ENCODE measurements at regions not wholly inside any gene's neighbourhood (a gene's known extent, or its start where the extent isn't known, plus 50 kb on each side); places are given as distances from the start of the nearest gene placed in this dataset.

DNA sequence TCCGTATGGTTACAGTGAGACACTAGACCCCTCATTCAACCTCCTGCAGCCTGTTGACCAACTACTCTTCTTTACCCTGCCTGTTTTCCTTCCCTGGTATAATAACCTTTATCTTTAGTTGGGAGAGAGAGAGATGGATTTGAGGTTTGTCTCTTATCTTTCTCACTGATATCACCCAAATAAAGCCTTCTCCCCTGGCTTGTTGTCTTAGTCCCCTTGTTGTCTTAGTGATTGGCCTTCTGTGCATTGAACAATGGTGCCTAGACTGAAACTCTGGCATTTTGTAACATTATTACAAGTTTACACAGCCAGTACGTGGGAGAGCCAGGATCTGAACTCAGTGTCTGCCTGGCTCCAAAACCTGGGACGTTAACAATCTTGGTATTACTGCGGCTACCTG, 560.8 kb downstream of the HS3ST4 start:
- H3K4me3 ChIP-seq: no peak overlapping the region
- 85 to 90% methylated on average over 4 of the region's 4 CpGs for WGBS, 2 donors
- H3K27me3 ChIP-seq: no peaks in the 10 kb centered on the region
- intact Hi-C loops (cut with DNase I): no loop called here
- TF ChIP-seq, protein P1, sequence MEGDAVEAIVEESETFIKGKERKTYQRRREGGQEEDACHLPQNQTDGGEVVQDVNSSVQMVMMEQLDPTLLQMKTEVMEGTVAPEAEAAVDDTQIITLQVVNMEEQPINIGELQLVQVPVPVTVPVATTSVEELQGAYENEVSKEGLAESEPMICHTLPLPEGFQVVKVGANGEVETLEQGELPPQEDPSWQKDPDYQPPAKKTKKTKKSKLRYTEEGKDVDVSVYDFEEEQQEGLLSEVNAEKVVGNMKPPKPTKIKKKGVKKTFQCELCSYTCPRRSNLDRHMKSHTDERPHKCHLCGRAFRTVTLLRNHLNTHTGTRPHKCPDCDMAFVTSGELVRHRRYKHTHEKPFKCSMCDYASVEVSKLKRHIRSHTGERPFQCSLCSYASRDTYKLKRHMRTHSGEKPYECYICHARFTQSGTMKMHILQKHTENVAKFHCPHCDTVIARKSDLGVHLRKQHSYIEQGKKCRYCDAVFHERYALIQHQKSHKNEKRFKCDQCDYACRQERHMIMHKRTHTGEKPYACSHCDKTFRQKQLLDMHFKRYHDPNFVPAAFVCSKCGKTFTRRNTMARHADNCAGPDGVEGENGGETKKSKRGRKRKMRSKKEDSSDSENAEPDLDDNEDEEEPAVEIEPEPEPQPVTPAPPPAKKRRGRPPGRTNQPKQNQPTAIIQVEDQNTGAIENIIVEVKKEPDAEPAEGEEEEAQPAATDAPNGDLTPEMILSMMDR (IDR thresholded peaks at IDR 0.05): no peak
- TF ChIP-seq POLR2A (IDR thresholded peaks at IDR 0.05) (no peak), POLR2AphosphoS5 (IDR thresholded peaks at IDR 0.05) (no peak), EP300 (IDR thresholded peaks at IDR 0.05) (no peak)
- no peaks in the 10 kb centered on the region for H3K9me3 ChIP-seq
- H3K36me3 ChIP-seq: no peaks in the 10 kb centered on the region
- H3K27ac ChIP-seq: no peak overlapping the region
- H3K4me1 ChIP-seq: no peaks in the 10 kb centered on the region
- DNase-seq: no peak

DNA sequence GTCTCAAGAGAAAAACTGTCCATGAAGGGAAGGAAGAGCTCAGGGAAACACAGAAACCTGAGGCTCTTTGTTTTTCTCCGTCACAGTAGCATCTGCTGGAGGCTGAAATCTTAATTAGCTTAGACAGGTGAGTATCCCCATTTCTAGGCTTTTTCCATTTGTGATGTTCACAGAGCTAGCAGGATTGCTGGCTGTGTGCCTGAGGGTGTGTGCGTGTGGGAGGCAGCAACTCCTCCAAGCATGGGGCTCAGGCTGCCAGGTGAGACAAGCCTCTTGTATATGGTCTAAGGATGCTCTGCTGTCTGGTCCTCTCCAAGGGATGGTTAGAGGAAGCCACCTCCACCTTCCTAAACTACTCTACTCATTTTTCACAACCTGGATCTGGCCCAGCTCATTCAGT, 569.9 kb downstream of the HS3ST4 start:
- H3K36me3 ChIP-seq: no peaks in the 10 kb centered on the region
- no peaks in the 10 kb centered on the region for H3K27me3 ChIP-seq
- intact Hi-C loops (cut with DNase I): loop anchor here (10.0 kb wide), 1 partner anchor 63 kb away; no protein-coding TSS in a partner anchor

DNA sequence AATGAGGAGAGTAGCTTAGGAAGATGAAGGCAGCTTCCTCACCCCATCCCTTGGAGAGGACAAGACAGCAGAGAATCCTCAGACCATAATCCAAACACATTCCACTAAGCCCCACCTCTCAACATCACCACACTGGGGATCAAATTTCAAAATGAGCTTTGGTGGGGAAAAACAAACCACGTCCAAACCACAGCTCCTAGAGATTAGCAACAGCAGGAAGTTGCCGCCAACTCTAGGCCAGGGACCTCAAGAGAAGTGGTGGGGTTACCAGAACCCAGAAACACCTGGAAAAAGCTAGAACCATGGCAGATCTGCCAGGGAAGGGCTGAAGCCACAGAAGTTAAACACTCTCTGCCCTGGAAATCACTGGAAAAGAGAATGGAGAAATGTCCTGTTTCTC, 571.6 kb downstream of the HS3ST4 start:
- no peaks in the 10 kb centered on the region for H3K36me3 ChIP-seq
- no peaks in the 10 kb centered on the region for H3K27me3 ChIP-seq
- H3K9me3 ChIP-seq: no peaks in the 10 kb centered on the region
- DNase-seq: no peak
- WGBS, 2 donors: 41 to 44% methylated on average over 2 of the region's 2 CpGs
- no peak overlapping the region for H3K4me3 ChIP-seq
- intact Hi-C loops (cut with DNase I): loop anchor here (10.0 kb wide), 1 partner anchor 61 kb away; no protein-coding TSS in a partner anchor
- H3K4me1 ChIP-seq: no peaks in the 10 kb centered on the region
- TF ChIP-seq POLR2AphosphoS5 (IDR thresholded peaks at IDR 0.05) (no peak), POLR2A (IDR thresholded peaks at IDR 0.05) (no peak), EP300 (IDR thresholded peaks at IDR 0.05) (no peak)
- TF ChIP-seq, protein P1 (IDR thresholded peaks at IDR 0.05): no peak
- no peak overlapping the region for H3K27ac ChIP-seq

More for the DNA sequence above, 569.9 kb downstream of the HS3ST4 start:
- 88 to 92% methylated on average over 2 of the region's 2 CpGs for WGBS, 2 donors
- TF ChIP-seq POLR2A (IDR thresholded peaks at IDR 0.05) (no peak), POLR2AphosphoS5 (IDR thresholded peaks at IDR 0.05) (no peak), EP300 (IDR thresholded peaks at IDR 0.05) (no peak)
- TF ChIP-seq, protein P1 (IDR thresholded peaks at IDR 0.05): no peak
- H3K27ac ChIP-seq: no peak overlapping the region
- no peak for DNase-seq
- no peaks in the 10 kb centered on the region for H3K9me3 ChIP-seq
- H3K4me1 ChIP-seq: no peaks in the 10 kb centered on the region
- no peak overlapping the region for H3K4me3 ChIP-seq

DNA sequence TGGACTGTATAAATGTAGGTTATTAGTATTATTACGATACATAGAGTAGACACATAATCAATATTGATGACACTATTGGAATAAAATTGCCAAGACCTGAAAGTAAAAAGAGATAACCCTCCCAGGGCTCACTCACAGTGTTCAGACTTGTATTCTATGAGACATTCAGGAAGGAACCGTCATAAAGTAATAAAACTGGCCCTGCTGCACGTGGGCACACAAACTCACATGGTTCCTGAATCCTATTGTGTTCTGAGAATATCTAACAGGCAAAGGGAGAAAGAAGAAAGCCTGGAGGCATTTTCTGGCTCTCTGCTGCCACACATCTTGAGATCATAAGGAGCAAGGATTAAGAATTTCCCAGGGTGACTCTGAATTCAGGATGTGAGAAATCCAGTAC, 575.9 kb downstream of the HS3ST4 start:
- DNase-seq: no peak
- Histone ChIP-seq H3K9me3 (no peaks in the 10 kb centered on the region), H3K27ac (no peak overlapping the region), H3K36me3 (no peaks in the 10 kb centered on the region), H3K4me1 (no peaks in the 10 kb centered on the region), H3K27me3 (no peaks in the 10 kb centered on the region), H3K4me3 (no peak overlapping the region)
- intact Hi-C loops (cut with DNase I): loop anchor here (10.0 kb wide), 1 partner anchor 57 kb away; no protein-coding TSS in a partner anchor
- 24 to 53% methylated on average over 3 of the region's 3 CpGs for WGBS, 2 donors
- TF ChIP-seq POLR2A (IDR thresholded peaks at IDR 0.05): no peak
- no peak for TF ChIP-seq EP300 (IDR thresholded peaks at IDR 0.05)
- TF ChIP-seq POLR2AphosphoS5 (IDR thresholded peaks at IDR 0.05): no peak
- TF ChIP-seq, protein P1 (IDR thresholded peaks at IDR 0.05): no peak

DNA sequence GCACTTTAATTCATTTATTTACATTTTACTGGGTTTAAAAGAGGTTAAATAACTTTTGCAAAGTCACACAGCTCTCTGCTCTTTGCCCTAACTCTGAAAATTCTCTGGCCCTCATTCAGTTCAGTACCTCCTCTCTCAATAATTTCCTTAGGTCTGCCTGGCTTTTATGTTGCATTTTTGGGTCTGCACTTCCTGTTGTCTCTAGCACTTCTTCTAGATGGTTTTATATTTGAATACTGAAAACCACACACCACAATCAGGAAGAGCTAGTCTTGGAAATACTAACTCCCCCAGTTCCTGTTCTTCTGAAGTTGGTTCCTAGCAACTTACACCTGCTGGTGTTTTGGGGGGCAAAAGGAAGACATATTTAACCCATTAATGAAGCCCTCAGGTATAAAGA, 577.9 kb downstream of the HS3ST4 start:
- intact Hi-C loops (cut with DNase I): loop anchor here (10.0 kb wide), 1 partner anchor 55 kb away; no protein-coding TSS in a partner anchor

More for the DNA sequence above, 577.9 kb downstream of the HS3ST4 start:
- Histone ChIP-seq H3K9me3 (no peaks in the 10 kb centered on the region), H3K36me3 (no peaks in the 10 kb centered on the region), H3K4me1 (no peaks in the 10 kb centered on the region), H3K27me3 (no peaks in the 10 kb centered on the region), H3K4me3 (no peak overlapping the region), H3K27ac (no peak overlapping the region)
- TF ChIP-seq EP300 (IDR thresholded peaks at IDR 0.05): no peak
- TF ChIP-seq, protein P1 (IDR thresholded peaks at IDR 0.05): no peak
- DNase-seq: no peak
